ENCODE measurements at regions not wholly inside any gene's neighbourhood (a gene's known extent, or its start where the extent isn't known, plus 50 kb on each side); places are given as distances from the start of the nearest gene placed in this dataset.

DNA sequence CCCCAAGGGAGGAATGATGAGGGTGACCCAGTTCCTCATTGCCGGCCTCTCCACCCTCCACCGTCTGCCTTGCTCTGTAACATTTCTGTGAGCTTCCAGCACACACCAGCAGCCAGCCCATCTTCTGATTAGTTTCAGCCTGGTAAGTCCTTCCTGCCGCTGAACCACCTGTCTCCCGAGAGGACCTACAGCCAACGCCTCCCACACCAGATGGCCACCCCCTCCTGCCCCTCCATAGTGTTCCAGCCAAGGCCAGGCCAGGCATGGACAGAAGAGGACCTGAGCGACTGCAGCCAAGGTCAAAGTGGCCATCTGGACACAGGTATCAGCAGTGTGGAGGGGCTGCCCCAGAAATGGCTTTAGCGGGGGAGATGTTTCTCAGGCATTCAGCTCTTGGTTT is 170.7 kb upstream of the CTBP2 start:
- DNase-seq (ENCODE audit: low read depth) = no peak
- TF ChIP-seq, protein P1, sequence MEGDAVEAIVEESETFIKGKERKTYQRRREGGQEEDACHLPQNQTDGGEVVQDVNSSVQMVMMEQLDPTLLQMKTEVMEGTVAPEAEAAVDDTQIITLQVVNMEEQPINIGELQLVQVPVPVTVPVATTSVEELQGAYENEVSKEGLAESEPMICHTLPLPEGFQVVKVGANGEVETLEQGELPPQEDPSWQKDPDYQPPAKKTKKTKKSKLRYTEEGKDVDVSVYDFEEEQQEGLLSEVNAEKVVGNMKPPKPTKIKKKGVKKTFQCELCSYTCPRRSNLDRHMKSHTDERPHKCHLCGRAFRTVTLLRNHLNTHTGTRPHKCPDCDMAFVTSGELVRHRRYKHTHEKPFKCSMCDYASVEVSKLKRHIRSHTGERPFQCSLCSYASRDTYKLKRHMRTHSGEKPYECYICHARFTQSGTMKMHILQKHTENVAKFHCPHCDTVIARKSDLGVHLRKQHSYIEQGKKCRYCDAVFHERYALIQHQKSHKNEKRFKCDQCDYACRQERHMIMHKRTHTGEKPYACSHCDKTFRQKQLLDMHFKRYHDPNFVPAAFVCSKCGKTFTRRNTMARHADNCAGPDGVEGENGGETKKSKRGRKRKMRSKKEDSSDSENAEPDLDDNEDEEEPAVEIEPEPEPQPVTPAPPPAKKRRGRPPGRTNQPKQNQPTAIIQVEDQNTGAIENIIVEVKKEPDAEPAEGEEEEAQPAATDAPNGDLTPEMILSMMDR (conservative IDR thresholded peaks at IDR 0.05; ENCODE audit: low read depth, low read length) = no peak
- no peak overlapping the region for H3K4me3 ChIP-seq (ENCODE audit: low read length)

DNA sequence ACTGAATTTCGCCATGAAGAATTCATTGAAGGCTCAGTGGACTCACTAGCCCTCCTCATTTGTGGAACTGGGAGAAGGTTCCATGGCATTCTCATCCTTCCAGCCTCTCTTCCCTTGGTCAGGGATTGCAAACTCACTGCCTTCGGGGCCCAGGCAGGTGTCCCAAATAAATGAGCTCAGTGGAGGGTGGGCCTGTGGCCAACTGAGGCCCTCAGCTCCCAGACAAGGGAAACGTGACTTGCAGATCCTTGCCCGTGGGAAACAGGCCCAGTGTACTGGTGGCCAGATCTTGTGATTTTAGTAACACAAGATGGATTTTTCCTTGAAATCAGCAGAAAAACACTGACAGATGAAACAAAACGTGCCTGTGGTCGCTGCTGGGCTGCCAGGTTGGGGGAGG is 168.7 kb upstream of the CTBP2 start:
- no peak for DNase-seq (ENCODE audit: low read depth)
- H3K4me3 ChIP-seq (ENCODE audit: low read length) = no peak overlapping the region
- TF ChIP-seq, protein P1 (conservative IDR thresholded peaks at IDR 0.05; ENCODE audit: low read depth, low read length) = no peak

DNA sequence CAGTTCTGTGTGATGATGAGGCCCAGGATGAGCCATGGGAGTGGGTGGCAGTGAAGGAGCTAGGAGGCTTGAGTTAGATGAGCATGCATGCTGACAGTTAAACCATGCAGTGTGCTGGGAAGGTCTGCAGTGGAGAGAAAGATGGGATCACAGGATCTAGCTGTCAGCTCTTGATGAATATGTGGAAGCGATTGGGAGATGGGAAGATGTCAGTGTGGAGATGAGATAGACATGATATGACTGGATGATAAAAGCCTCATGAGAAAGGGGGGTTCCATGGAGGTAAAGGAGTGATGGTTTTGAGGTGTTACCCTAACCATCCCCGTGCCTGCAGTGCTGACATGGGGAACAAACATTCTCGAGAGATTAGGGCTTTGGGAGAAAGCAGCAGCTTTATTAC is 165.0 kb upstream of the CTBP2 start:
- no peak for DNase-seq (ENCODE audit: low read depth)
- H3K4me3 ChIP-seq (ENCODE audit: low read length) = no peak overlapping the region
- TF ChIP-seq, protein P1 (conservative IDR thresholded peaks at IDR 0.05; ENCODE audit: low read depth, low read length) = no peak

DNA sequence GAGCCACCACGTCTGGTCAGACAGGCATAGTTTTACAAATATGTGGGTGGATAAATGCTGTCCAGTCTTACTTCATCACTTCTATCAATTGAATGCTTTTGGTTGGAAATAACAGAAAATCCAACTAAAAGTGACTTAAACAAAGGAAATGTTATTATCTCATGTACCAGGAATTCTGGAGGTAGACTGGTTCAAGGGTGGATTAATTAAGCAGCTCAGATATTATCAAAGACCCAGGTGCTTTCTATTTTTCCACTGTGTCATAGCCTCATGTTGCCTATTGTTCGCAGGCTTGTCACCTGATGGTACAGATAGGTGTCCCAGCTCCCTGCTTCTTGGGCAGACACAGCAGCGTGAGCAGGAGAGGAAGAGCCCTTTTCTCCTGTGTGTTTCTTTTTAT is 156.1 kb upstream of the CTBP2 start:
- no peak for DNase-seq (ENCODE audit: low read depth)
- H3K4me3 ChIP-seq (ENCODE audit: low read length) = no peak overlapping the region
- TF ChIP-seq, protein P1 (conservative IDR thresholded peaks at IDR 0.05; ENCODE audit: low read depth, low read length) = no peak

DNA sequence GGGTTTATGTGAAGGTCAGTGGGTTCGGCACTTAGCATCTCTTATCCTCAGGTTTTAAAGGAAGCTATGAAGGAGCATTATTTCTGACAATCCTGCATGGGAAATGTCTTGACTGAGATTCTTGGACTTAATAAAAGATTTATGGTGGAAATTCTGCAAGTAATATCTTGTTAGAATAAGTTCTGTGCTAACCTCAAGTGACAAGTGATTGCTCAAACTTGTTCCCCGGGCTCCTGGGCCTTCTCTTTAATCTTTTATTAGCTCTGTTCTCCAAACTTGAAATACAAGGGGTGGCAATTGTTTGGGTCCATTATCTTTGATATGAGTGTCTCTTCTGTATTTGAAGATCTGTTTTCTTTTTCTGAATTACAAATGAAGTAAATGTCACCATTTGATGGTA is 140.6 kb upstream of the CTBP2 start:
- no peak for DNase-seq (ENCODE audit: low read depth)
- H3K4me3 ChIP-seq (ENCODE audit: low read length) = no peak overlapping the region
- TF ChIP-seq, protein P1 (conservative IDR thresholded peaks at IDR 0.05; ENCODE audit: low read depth, low read length) = no peak

DNA sequence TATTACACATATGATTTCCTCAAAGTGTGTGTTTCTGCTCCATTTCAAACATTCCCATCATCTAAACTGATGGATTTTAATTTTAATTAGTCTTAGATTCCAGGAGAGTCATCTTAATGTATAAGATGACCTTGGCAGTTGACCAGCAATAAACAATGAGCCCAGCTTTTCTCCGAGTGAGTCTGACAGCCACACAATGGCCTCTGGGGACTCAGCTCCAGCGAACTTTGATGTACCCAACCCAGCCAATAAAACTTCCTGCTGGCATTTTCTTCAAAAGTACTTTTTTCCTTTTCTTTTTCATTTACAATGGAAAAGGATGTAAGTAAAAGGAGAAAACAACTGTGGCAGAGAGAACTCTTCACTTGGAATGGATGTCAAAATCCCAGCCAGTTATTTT is 139.1 kb upstream of the CTBP2 start:
- TF ChIP-seq, protein P1 (conservative IDR thresholded peaks at IDR 0.05; ENCODE audit: low read depth, low read length) = no peak
- no peak for DNase-seq (ENCODE audit: low read depth)

DNA sequence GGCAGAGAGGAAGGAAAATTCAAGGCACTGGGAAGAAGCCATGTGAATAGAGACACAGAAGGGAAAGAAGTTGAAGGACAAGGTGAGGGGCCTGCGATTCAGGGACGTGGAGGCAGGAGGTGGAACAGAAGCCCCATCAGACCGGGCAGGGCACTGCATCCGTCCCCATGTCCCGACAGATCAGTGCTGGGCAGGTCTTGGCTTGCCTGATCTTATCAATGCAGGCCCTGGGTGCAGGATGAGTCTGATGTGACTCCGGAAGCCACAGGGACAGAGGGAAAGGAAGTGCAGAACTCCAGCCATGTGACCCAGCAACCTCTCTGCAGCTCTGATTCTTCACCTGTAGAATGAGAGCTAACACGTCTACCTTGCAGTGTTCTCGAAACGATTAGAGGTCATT is 136.2 kb upstream of the CTBP2 start:
- no peak overlapping the region for H3K4me3 ChIP-seq (ENCODE audit: low read length)
- TF ChIP-seq, protein P1 (conservative IDR thresholded peaks at IDR 0.05; ENCODE audit: low read depth, low read length) = no peak
- no peak for DNase-seq (ENCODE audit: low read depth)

More for the DNA sequence above, 139.1 kb upstream of the CTBP2 start:
- H3K4me3 ChIP-seq (ENCODE audit: low read length) = no peak overlapping the region
